ENCODE measurements at regions not wholly inside any gene's neighbourhood (a gene's known extent, or its start where the extent isn't known, plus 50 kb on each side); places are given as distances from the start of the nearest gene placed in this dataset.

- H4K20me1 ChIP-seq (ENCODE audit: insufficient read depth, low read length) = no peaks in the 10 kb centered on the region
- no peak overlapping the region for H3K4me3 ChIP-seq (ENCODE audit: low read depth, low read length, poor library complexity, severe bottlenecking)
- no peaks in the 10 kb centered on the region for H3K36me3 ChIP-seq (ENCODE audit: insufficient read depth, low read length)
- no peak overlapping the region for H3K9ac ChIP-seq (ENCODE audit: low read length)
- H3K4me2 ChIP-seq (ENCODE audit: low read length) = no peak overlapping the region
- no peak overlapping the region for H3K27ac ChIP-seq (ENCODE audit: low read depth, low read length, poor library complexity, severe bottlenecking)
- no peaks in the 10 kb centered on the region for H3K4me1 ChIP-seq (ENCODE audit: insufficient read depth, low read length, severe bottlenecking)
- TF ChIP-seq EZH2 (IDR thresholded peaks at IDR 0.05; ENCODE audit: borderline replicate concordance, low read length) = no peak
- no peak for TF ChIP-seq CTCF (IDR thresholded peaks at IDR 0.05; ENCODE audit: low read length)
- no peaks in the 10 kb centered on the region for H3K9me3 ChIP-seq (ENCODE audit: low read length)
- no peaks in the 10 kb centered on the region for H3K79me2 ChIP-seq (ENCODE audit: insufficient read depth, low read length)
- H3K27me3 ChIP-seq (ENCODE audit: insufficient read depth, low read length) = no peaks in the 10 kb centered on the region
- no peak overlapping the region for H2AFZ ChIP-seq (ENCODE audit: low read length)
- no peaks in the 10 kb centered on the region for H3F3A ChIP-seq (ENCODE audit: insufficient read depth, low read length)
- no peaks in the 10 kb centered on the region for H3K9me2 ChIP-seq (ENCODE audit: low read depth, low read length)
These were observed 444.7 kb downstream of the TENT5A start for GRCh38 chr6:81307651-81308214.

DNA sequence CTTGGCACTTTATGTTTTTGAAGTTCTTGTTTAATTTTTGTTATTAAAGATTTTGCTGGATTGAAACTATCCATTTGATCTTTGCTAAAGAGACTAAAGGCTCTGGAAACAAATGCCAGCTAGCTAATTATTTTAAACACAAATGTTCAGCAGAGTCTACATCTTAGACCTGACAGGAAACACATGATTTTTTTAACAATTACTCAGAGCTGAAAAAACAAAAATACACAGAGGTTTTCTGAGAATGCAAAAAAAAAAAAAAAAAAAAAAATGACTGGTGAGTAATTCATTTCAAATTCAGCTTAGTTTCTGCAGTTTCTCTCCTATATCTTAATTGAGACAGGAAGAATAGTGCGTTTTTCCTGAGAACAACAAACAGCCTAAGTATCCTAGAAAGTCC lies 448.0 kb downstream of the TENT5A start:
- Histone ChIP-seq H3K9ac (ENCODE audit: low read length) (no peak overlapping the region), H3F3A (ENCODE audit: insufficient read depth, low read length) (no peaks in the 10 kb centered on the region), H2AFZ (ENCODE audit: low read length) (no peak overlapping the region), H3K36me3 (ENCODE audit: insufficient read depth, low read length) (no peaks in the 10 kb centered on the region), H3K27ac (ENCODE audit: low read depth, low read length, poor library complexity, severe bottlenecking) (no peak overlapping the region), H3K4me3 (ENCODE audit: low read depth, low read length, poor library complexity, severe bottlenecking) (no peak overlapping the region), H3K27me3 (ENCODE audit: insufficient read depth, low read length) (no peaks in the 10 kb centered on the region), H3K4me1 (ENCODE audit: insufficient read depth, low read length, severe bottlenecking) (no peaks in the 10 kb centered on the region), H3K9me3 (ENCODE audit: low read length) (no peaks in the 10 kb centered on the region), H3K79me2 (ENCODE audit: insufficient read depth, low read length) (no peaks in the 10 kb centered on the region), H3K4me2 (ENCODE audit: low read length) (no peak overlapping the region), H3K9me2 (ENCODE audit: low read depth, low read length) (no peaks in the 10 kb centered on the region), H4K20me1 (ENCODE audit: insufficient read depth, low read length) (no peaks in the 10 kb centered on the region)
- TF ChIP-seq EZH2 (IDR thresholded peaks at IDR 0.05; ENCODE audit: borderline replicate concordance, low read length) (no peak), CTCF (IDR thresholded peaks at IDR 0.05; ENCODE audit: low read length) (no peak)

GRCh38 chr6:81300961-81301360 lies 451.5 kb downstream of the TENT5A start:
- Histone ChIP-seq H4K20me1 (ENCODE audit: insufficient read depth, low read length) (no peaks in the 10 kb centered on the region), H2AFZ (ENCODE audit: low read length) (no peak overlapping the region), H3K4me1 (ENCODE audit: insufficient read depth, low read length, severe bottlenecking) (no peaks in the 10 kb centered on the region), H3K79me2 (ENCODE audit: insufficient read depth, low read length) (no peaks in the 10 kb centered on the region), H3K27ac (ENCODE audit: low read depth, low read length, poor library complexity, severe bottlenecking) (no peak overlapping the region), H3K4me2 (ENCODE audit: low read length) (no peak overlapping the region), H3F3A (ENCODE audit: insufficient read depth, low read length) (no peaks in the 10 kb centered on the region), H3K9me2 (ENCODE audit: low read depth, low read length) (no peaks in the 10 kb centered on the region), H3K9ac (ENCODE audit: low read length) (no peak overlapping the region), H3K9me3 (ENCODE audit: low read length) (no peaks in the 10 kb centered on the region), H3K27me3 (ENCODE audit: insufficient read depth, low read length) (no peaks in the 10 kb centered on the region), H3K4me3 (ENCODE audit: low read depth, low read length, poor library complexity, severe bottlenecking) (no peak overlapping the region), H3K36me3 (ENCODE audit: insufficient read depth, low read length) (no peaks in the 10 kb centered on the region)
- no peak for TF ChIP-seq CTCF (IDR thresholded peaks at IDR 0.05; ENCODE audit: low read length)
- TF ChIP-seq EZH2 (IDR thresholded peaks at IDR 0.05; ENCODE audit: borderline replicate concordance, low read length) = no peak

Measured in OCI-LY1 (cell line).